DOHH2 (cell line): ENCODE measurements at regions not wholly inside any gene's neighbourhood (a gene's known extent, or its start where the extent isn't known, plus 50 kb on each side); places are given as distances from the start of the nearest gene placed in this dataset.

Source experiments
- H3F3A ChIP-seq: fragments of 200-600 bp; sonication (generic), shearing (Covaris generic); 2 replicates; pipeline ENCODE4 v1.6.0; 2016; ENCODE audit warnings: antibody characterized with exemption, mild to moderate bottlenecking; ENCODE audit not compliant: control insufficient read depth, insufficient read depth
- H3K27ac ChIP-seq: fragments of 200-600 bp; sonication (generic); 2 replicates; pipeline ENCODE4 v1.5.1; 2014; ENCODE audit warnings: low read depth, mild to moderate bottlenecking, low read length, moderate library complexity
- H3K27me3 ChIP-seq: fragments of 200-600 bp; sonication (generic); 2 replicates; pipeline ENCODE4 v1.6.1; 2014; ENCODE audit warnings: mild to moderate bottlenecking, low read length, mixed read lengths; ENCODE audit not compliant: control insufficient read depth
- H3K36me3 ChIP-seq: fragments of 200-600 bp; sonication (generic); 2 replicates; pipeline ENCODE4 v1.6.1; 2014; ENCODE audit warnings: mild to moderate bottlenecking, low read length, moderate library complexity, mixed read lengths; ENCODE audit not compliant: control insufficient read depth
- H3K4me1 ChIP-seq: fragments of 200-600 bp; sonication (generic); 2 replicates; pipeline ENCODE4 v1.6.1; 2014; ENCODE audit warnings: mild to moderate bottlenecking, low read length, mixed read lengths; ENCODE audit not compliant: control insufficient read depth
- H3K4me2 ChIP-seq: fragments of 200-600 bp; sonication (generic); 2 replicates; pipeline ENCODE4 v1.6.0; 2014; ENCODE audit warnings: mild to moderate bottlenecking, low read length, moderate library complexity
- H3K4me3 ChIP-seq: fragments of 200-600 bp; sonication (generic); 2 replicates; pipeline ENCODE4 v1.5.1; 2014; ENCODE audit warnings: mild to moderate bottlenecking, low read length, mixed read lengths
- H3K79me2 ChIP-seq: fragments of 200-600 bp; sonication (generic); 2 replicates; pipeline ENCODE4 v1.6.1; 2014; ENCODE audit warnings: mild to moderate bottlenecking, low read length, mixed read lengths; ENCODE audit not compliant: control insufficient read depth
- H3K9me2 ChIP-seq: fragments of 200-600 bp; sonication (generic); replicated peaks from 2 replicates; pipeline ENCODE4 v1.6.1; 2014; ENCODE audit warnings: mild to moderate bottlenecking, low read length, mixed read lengths; ENCODE audit not compliant: control insufficient read depth
- H3K9me3 ChIP-seq: fragments of 200-600 bp; sonication (generic); 2 replicates; pipeline ENCODE4 v1.6.1; 2014; ENCODE audit warnings: antibody characterized with exemption, low read length, mixed read lengths; ENCODE audit not compliant: control insufficient read depth, insufficient read depth
- H4K20me1 ChIP-seq: fragments of 200-600 bp; sonication (generic); 2 replicates; pipeline ENCODE4 v1.6.0; 2014; ENCODE audit warnings: low read depth, mild to moderate bottlenecking, antibody characterized with exemption, low read length, moderate library complexity; ENCODE audit not compliant: control insufficient read depth, insufficient read depth
- CTCF ChIP-seq: fragments of 200-600 bp; sonication (generic); IDR thresholded peaks from one replicate; pipeline ENCODE4 v1.5.1; 2014; ENCODE audit warnings: antibody characterized with exemption, mild to moderate bottlenecking, low read depth, low read length; ENCODE audit not compliant: poor library complexity, severe bottlenecking
- EZH2phosphoT487 ChIP-seq: fragments of 200-600 bp; sonication (generic); IDR thresholded peaks from 2 replicates; pipeline ENCODE4 v1.6.1; 2017; ENCODE audit warnings: borderline replicate concordance, mild to moderate bottlenecking, antibody characterized with exemption, low read length, moderate library complexity, mixed read lengths

GRCh38 chr6:9233686-9234085, 798.3 kb upstream of the SLC35B3 start:
- Histone ChIP-seq H3K9me2 (no peaks in the 10 kb centered on the region), H3K36me3 (no peaks in the 10 kb centered on the region), H3K9me3 (no peaks in the 10 kb centered on the region; the same call in 1 of the 2 replicates), H3K27ac (no peak overlapping the region), H3K79me2 (no peaks in the 10 kb centered on the region), H3K4me2 (no peak overlapping the region), H3K4me3 (no peak overlapping the region), H4K20me1 (no peaks in the 10 kb centered on the region), H3K4me1 (no peaks in the 10 kb centered on the region), H3F3A (no peaks in the 10 kb centered on the region), H3K27me3 (no peaks in the 10 kb centered on the region)
- TF ChIP-seq CTCF (no peak), EZH2phosphoT487 (no peak)

- no peak for TF ChIP-seq EZH2phosphoT487
- TF ChIP-seq CTCF, result no peak
- Histone ChIP-seq H3K4me3 (no peak overlapping the region), H4K20me1 (no peaks in the 10 kb centered on the region), H3K9me3 (no peaks in the 10 kb centered on the region; the same call in 1 of the 2 replicates), H3K27me3 (no peaks in the 10 kb centered on the region), H3K79me2 (no peaks in the 10 kb centered on the region), H3K4me1 (no peaks in the 10 kb centered on the region), H3K27ac (no peak overlapping the region), H3F3A (no peaks in the 10 kb centered on the region), H3K4me2 (no peak overlapping the region), H3K36me3 (no peaks in the 10 kb centered on the region), H3K9me2 (no peaks in the 10 kb centered on the region)
Observed at GRCh38 chr6:9233226-9233625, 797.9 kb upstream of the SLC35B3 start.

- Histone ChIP-seq H3K36me3 (no peaks in the 10 kb centered on the region), H3K4me3 (no peak overlapping the region)
- no peak for TF ChIP-seq EZH2phosphoT487
- TF ChIP-seq CTCF, result no peak
Observed at GRCh38 chr6:9225441-9225871, 790.1 kb upstream of the SLC35B3 start.

More at GRCh38 chr6:9225441-9225871, 790.1 kb upstream of the SLC35B3 start:
- Histone ChIP-seq H3K4me1 (no peaks in the 10 kb centered on the region), H3F3A (no peaks in the 10 kb centered on the region), H3K27ac (no peak overlapping the region), H3K9me2 (no peaks in the 10 kb centered on the region), H4K20me1 (no peaks in the 10 kb centered on the region), H3K27me3 (no peaks in the 10 kb centered on the region), H3K9me3 (no peaks in the 10 kb centered on the region), H3K4me2 (no peak overlapping the region), H3K79me2 (no peaks in the 10 kb centered on the region)
